ENCODE measurements at regions not wholly inside any gene's neighbourhood (a gene's known extent, or its start where the extent isn't known, plus 50 kb on each side); places are given as distances from the start of the nearest gene placed in this dataset.

DNA sequence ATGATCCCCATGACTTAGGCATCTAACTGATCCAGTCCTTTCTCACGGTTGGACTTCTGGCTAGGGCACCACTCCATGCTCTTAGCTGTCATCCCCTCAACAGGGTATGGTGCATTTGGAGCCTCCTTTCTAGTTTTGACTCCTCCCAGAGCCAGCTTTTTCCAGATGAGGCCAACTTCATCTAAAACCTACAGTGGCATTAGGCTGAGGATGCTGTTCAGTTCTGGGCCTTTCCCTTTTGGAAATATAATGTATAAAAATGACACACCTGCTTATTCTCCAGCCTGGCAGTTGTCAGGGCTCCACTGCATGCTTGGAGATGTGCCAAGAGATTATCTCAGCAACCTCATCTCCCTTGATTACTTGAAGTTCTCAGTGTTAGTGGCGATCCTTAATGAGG lies 239.7 kb downstream of the EMP1 start:
- TF ChIP-seq, protein P1, sequence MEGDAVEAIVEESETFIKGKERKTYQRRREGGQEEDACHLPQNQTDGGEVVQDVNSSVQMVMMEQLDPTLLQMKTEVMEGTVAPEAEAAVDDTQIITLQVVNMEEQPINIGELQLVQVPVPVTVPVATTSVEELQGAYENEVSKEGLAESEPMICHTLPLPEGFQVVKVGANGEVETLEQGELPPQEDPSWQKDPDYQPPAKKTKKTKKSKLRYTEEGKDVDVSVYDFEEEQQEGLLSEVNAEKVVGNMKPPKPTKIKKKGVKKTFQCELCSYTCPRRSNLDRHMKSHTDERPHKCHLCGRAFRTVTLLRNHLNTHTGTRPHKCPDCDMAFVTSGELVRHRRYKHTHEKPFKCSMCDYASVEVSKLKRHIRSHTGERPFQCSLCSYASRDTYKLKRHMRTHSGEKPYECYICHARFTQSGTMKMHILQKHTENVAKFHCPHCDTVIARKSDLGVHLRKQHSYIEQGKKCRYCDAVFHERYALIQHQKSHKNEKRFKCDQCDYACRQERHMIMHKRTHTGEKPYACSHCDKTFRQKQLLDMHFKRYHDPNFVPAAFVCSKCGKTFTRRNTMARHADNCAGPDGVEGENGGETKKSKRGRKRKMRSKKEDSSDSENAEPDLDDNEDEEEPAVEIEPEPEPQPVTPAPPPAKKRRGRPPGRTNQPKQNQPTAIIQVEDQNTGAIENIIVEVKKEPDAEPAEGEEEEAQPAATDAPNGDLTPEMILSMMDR (IDR thresholded peaks at IDR 0.05), result no peak
- H3K36me3 ChIP-seq, result no peaks in the 10 kb centered on the region
- intact Hi-C loops (cut with DNase I), result no loop called here
- no peak overlapping the region for H3K9ac ChIP-seq (ENCODE audit: low read depth in 2 of 2, low read length in 2 of 2)
- DNase-seq, result no peak
- no peaks in the 10 kb centered on the region for H3K4me1 ChIP-seq
- H3K4me3 ChIP-seq, result no peak overlapping the region
- no peak overlapping the region for H3K27ac ChIP-seq
- H3K9me3 ChIP-seq, result no peaks in the 10 kb centered on the region
- H3K27me3 ChIP-seq, result no peaks in the 10 kb centered on the region

DNA sequence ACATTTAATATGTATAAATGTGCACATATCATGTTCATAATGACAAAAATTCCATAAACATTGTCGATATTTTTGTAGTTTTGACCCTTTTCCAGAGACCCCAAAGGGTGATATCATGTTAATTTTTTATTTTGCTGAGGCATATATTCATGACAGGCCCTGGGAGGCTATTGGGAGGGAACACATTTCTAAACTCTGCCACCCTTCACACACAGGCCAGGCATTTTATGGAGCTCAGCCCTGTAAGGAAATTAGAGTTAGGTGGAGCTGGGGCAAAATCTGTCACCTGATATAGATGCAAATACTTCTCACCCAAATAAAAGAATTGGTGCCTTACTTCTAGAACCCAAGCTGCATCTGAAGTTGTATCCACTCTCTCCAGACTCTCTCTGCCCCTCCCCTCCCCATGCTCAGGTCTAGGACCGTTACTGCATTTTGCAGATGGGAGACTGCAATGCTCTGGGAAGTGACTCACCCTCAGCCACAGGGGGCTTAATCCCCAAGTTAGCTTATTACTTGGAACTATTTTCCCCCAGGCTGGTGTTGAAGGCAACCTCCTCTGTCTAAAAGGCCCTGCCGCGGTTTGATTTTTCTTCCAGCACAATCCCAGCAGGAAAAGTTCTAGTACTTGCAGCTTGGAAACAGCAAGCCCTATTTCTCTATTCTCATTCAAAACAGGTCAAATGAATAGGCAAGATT lies 238.9 kb downstream of the EMP1 start:
- intact Hi-C loops (cut with DNase I), result no loop called here
- TF ChIP-seq, protein P1 (IDR thresholded peaks at IDR 0.05), result no peak
- no peak overlapping the region for H3K9ac ChIP-seq (ENCODE audit: low read depth in 2 of 2, low read length in 2 of 2)
- H3K27ac ChIP-seq, result no peak overlapping the region
- no peak overlapping the region for H3K4me3 ChIP-seq
- H3K9me3 ChIP-seq, result no peaks in the 10 kb centered on the region
- no peaks in the 10 kb centered on the region for H3K27me3 ChIP-seq
- no peak for DNase-seq
- no peaks in the 10 kb centered on the region for H3K36me3 ChIP-seq
- no peaks in the 10 kb centered on the region for H3K4me1 ChIP-seq

DNA sequence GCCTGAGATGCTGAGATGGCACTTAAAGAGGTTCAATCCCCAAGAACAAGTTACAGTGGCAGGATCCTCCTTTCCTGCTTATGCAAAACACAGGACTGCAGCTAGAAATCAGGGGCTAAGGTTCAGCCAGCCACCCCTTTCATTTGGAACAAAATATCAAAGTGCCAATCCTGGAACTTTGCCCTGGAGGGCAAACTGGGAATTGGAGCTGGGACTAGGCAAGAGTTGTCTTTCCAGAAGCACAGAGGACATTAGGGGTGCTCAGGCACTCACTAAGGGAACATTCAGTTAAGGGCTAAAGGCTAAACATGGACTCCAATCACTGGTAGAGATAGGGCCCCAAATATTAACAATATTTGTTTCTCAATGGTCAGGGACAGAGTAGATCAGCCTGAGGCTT lies 237.2 kb downstream of the EMP1 start:
- H3K9ac ChIP-seq (ENCODE audit: low read depth in 2 of 2, low read length in 2 of 2), result no peak overlapping the region
- no peak for DNase-seq

DNA sequence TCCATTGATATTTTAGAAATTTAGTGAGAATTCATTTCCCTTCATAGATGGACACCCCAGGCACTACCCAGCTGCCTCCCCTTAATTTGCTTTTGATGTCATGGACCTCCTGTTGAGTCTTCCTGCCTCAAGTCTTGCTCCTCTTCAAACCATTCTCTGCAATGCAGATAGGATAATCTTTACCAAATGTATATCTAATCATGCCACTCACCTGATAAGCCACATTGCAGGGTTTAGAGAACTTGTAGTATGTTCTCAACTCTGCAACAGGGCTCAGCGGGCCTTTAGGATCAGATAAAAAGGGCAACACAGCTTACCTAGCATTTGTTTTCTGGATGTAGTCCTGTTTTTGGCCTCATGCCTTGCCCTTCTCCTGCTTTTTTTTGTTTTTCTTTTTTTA lies 234.5 kb downstream of the EMP1 start:
- TF ChIP-seq, protein P1 (IDR thresholded peaks at IDR 0.05), result no peak
- Histone ChIP-seq H3K4me1 (no peaks in the 10 kb centered on the region), H3K27me3 (no peaks in the 10 kb centered on the region), H3K27ac (no peak overlapping the region), H3K4me3 (no peak overlapping the region), H3K9me3 (no peaks in the 10 kb centered on the region), H3K9ac (ENCODE audit: low read depth in 2 of 2, low read length in 2 of 2) (no peak overlapping the region), H3K36me3 (no peaks in the 10 kb centered on the region)
- no peak for DNase-seq
- intact Hi-C loops (cut with DNase I), result no loop called here

More for the DNA sequence above, 237.2 kb downstream of the EMP1 start:
- H3K9me3 ChIP-seq, result no peaks in the 10 kb centered on the region
- no peaks in the 10 kb centered on the region for H3K36me3 ChIP-seq
- intact Hi-C loops (cut with DNase I), result no loop called here
- H3K27me3 ChIP-seq, result no peaks in the 10 kb centered on the region
- no peak overlapping the region for H3K27ac ChIP-seq
- H3K4me3 ChIP-seq, result no peak overlapping the region
- TF ChIP-seq, protein P1 (IDR thresholded peaks at IDR 0.05), result no peak
- no peaks in the 10 kb centered on the region for H3K4me1 ChIP-seq

DNA sequence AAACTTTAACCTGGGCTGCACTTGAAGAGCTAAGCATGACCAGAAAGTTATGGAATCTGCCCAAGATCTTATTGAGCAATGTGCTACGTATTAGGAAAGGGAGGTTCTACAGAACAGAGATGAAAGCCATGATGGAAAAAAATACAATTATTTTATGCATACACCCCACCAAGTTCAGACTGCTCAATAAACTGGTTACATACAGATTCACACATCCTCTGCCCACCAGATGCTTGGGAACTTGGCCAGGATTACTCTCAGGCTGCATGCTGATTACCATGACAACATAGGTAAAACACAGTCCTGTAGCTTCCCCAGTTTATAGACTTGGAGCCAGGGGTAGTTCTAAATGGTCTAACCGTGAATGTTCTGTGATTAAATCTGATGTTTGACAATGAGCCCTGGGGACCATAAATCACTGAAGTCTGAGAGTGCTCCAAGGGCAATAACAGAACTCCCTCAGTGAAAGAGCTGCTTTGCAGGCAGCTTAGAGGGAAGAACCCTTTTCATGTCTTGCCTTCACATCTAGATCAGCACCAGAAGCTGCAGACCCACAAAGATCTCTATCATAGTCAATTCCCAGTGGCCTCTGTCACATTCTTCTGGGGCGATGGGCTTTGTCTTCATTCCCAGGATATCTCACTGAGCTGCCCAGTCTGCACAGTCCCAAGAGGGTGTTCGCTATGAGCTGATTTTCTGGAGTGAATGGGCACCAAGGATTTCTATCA lies 232.2 kb downstream of the EMP1 start:
- intact Hi-C loops (cut with DNase I), result no loop called here
- DNase-seq, result no peak
- no peak overlapping the region for H3K27ac ChIP-seq

More for the DNA sequence above, 232.2 kb downstream of the EMP1 start:
- H3K4me3 ChIP-seq, result no peak overlapping the region
- no peaks in the 10 kb centered on the region for H3K4me1 ChIP-seq
- TF ChIP-seq, protein P1 (IDR thresholded peaks at IDR 0.05), result no peak
- no peak overlapping the region for H3K9ac ChIP-seq (ENCODE audit: low read depth in 2 of 2, low read length in 2 of 2)
- no peaks in the 10 kb centered on the region for H3K27me3 ChIP-seq
- no peaks in the 10 kb centered on the region for H3K9me3 ChIP-seq
- H3K36me3 ChIP-seq, result no peaks in the 10 kb centered on the region

Measured in colonic mucosa (tissue), 4 donors.